GM18868 (cell line): ENCODE measurements at regions not wholly inside any gene's neighbourhood (a gene's known extent, or its start where the extent isn't known, plus 50 kb on each side); places are given as distances from the start of the nearest gene placed in this dataset.
A peak's percentile ranks its signal among the peaks of the same experiment; 100 is the strongest.

ENCODE experiments used
- ATAC-seq: cut with Tn5 transposase; IDR thresholded peaks from one replicate; pipeline ENCODE4 v1.9.1; 2021; ENCODE audit warnings: mild to moderate bottlenecking, moderate library complexity; ENCODE audit not compliant: unreplicated experiment

DNA sequence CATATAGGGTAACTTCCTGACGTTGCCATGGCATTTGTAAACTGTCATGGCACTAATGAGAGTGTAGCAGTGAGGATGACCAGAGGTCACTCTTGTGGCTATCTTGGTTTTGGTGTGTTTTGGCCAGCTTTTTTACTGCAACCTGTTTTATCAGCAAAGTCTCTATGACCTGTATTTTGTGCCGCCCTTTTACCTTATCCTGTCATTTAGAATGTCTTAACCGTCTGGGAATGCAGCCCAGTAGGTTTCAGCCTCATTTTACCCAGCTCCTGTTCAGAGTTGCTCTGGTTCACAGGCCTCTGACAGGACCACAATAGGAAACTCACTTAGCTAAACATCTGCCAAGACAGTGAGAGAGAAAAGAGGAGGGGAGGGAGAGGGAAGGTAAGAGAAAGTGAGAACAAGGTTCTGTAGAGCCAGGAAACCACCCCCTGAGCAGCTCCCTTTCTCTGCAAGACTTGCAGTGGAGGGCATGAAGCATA lies 64.8 kb upstream of the PLEKHG3 start:
- peak; percentile 79 for ATAC-seq

DNA sequence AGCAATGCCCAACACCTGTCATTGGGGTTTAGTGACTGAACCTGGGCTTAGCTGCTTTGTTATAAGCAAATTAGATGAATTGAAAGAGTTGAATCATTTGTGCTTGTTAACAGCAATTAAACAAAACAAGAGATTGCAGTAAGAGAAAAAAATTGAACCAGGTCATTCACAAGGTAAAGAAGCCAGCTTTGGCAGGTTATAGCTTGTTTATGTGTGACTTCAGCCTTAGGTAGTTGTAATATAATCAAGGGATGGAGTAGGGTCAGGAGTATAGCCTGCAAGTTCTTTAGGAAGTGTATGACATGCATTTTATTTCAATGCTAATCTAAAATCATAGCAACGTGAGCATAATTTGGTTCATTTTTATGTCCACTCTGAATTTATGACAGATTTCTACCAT lies 63.4 kb upstream of the PLEKHG3 start:
- ATAC-seq: no peak

DNA sequence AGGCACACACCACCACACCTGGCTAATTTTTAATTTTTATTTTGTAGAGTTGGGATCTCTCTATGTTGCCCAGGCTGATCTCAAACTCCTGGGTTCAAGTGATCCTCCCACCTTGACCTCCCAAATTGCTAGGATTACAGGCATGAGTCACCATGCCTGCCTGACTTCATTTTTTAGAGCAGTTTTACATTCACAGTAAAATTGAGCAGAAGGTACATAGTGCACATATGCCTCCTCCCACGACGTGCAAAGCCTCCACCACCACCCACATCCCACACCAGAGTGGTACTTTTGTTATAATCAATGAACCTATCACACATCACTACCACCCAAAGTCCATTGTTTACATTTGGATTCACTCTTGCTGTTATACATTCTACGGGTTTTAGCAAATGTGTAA lies 62.5 kb upstream of the PLEKHG3 start:
- ATAC-seq: no peak

DNA sequence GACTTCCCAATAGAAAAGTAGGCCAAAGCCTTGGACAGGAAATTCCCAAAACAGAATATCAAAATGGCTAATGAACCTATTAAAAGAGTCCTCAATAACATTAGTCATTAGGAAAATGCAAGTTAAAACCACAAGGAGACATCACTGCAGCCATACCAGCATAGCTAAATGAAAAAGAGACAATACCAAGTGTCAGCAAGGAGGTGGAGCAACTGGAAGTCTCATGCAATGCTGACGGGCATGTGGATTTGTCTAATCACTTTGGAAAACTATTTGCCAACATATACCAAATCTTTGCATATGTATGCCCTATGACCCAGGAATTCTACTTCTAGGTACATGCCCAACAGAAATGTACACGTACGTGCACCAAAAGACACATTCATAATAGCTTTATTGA lies 60.5 kb upstream of the PLEKHG3 start:
- no peak for ATAC-seq

DNA sequence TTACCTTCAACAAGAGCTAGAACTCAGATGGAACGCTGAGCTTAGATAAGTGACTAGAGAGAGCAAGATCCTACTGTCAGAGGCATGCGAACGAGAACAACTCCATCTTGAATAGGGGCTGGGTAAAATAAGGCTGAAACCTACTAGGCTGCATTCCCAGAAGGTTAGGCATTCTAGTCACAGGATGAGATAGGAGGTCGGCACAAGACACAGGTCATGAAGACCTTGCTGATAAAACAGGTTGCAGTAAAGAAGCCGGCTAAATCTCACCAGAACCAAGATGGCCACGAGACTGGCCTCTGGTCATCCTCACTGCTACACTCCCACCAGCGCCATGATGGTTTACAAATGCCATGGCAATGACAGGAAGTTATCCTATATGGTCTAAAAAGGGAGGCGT lies 59.6 kb upstream of the PLEKHG3 start:
- no peak for ATAC-seq

DNA sequence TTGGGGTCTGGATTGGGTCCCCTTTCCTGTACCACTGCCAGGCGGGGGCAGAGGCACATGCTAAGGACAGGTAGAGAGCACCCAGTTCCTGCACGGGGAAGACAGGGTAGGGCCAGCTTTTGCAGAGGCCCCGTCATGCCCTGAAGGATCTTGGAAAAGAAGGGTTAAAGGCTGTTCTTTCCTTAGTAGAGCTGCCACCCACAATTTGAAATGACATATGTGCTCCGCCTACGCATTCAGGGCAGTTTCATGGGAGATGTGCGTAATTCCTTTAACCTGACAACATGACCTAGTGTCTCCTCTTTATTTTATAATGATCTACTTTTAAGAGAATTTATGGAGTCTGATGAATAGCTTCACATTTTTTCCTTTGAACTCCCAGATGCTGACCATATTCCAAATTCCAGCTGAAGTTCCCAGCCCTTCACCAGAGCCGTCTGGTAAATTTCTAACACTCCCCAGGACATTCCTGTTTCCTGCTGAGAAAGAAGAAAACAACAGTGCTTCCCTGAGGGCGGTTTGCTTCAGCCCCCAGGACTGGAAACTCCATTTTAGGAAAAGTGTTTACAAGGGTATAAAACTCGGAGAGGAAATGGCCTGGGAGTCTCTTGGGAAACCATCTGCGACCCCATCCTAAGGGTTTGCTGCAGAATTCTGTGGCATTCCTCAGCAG lies 58.9 kb upstream of the PLEKHG3 start:
- no peak for ATAC-seq

DNA sequence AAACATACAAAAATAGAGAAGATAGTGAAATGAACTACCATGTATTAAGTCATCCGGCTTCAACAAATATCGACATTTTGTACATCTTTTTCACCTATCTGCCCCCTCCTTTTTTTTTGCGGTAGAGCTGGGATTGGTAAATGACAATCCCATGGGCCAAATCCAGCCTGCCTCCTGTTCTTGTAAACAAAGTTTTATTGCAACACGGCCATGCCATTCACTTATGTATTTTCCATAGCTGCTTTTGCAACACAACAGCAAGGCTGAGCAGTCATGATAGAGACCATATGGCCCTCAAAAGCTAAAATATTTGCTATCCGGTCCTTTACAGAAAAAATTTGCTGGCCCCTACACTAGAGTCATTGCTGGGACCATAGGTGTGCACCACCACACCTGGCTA lies 58.1 kb upstream of the PLEKHG3 start:
- ATAC-seq: no peak

DNA sequence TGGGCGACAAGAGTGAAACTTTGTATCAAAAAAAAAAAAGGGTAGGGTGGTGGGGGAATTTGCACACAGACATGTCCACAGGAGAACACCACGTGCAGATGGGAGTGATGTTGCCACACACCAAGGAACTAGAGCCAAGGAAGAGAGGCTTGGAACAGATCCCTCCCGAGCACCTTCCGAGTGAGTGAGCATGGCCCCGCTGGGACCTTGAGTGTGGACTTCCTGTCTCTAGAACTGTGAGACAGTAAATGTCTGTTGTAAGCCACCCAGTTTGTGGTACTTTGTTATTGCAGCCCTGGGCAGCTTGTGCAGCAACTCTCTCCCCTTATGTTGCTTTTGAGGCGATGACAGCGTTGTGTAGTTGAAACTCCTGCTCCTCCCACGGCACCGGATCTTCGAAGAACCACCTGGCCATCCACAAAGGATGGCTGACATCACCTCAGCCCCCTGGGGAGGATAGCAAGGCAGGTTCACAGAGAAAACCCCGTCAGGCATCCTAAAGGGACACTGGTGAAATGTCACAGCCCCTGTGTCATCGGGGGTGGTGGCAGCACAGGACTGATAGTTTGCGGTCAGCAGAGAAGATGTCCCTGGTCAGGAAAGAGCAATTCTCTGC lies 54.7 kb upstream of the PLEKHG3 start:
- no peak for ATAC-seq

DNA sequence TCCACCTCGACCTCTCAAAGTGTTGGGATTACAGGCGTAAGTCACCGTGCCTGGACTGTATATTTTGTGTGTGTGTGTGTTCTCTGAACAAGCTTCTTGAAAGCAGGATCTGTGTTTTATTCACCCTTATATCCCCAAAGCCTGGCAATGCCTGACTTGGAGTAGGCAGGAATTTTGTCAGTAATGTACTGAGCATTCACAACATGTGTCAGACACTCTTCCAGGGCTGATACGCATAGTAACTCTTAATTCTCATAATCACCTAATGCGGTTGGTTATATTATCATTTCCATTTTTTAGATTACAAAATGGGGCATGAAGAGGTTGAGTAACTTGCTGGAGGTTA lies 50.4 kb upstream of the PLEKHG3 start:
- ATAC-seq: no peak

DNA sequence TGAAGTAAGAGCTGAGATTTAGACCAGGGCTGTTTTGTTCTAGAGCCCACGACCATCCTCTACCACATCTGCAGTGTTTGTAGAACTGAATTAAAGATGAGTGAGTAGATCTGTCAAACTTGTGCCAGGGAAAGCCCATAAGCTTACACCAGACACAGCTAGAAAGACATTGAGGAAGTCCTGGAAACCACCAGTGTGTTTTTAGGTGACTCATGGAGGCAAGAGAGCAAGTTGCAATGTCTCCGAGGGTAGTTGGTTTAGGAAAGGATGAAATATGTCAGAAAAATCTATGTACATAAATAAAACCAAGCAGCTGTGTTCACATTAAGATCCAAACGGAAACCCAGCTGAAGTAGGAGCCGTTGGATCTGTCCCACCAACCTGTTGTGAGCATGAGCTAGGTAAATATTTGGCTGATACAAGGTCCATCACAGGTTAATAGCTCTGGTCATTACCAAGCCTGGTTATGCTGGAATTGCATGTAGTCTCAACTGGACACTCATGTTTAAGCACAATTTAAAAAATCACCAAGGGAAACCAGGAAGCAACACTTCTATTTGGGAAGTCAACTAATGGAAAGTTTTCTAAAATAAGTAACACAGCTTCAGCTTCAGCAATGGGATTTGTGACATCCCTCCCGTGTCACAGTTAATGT lies 49.9 kb upstream of the PLEKHG3 start:
- ATAC-seq: peak; percentile 90
